HepG2 (cell line): ENCODE measurements at regions not wholly inside any gene's neighbourhood (a gene's known extent, or its start where the extent isn't known, plus 50 kb on each side); places are given as distances from the start of the nearest gene placed in this dataset.
"Not testable (repeated sequence)": the region's sequence is repeated elsewhere in the genome, so short reads cannot be mapped to it uniquely, and the experiment has no call there.

ENCODE experiments used
- ATAC-seq: fragments of 200-7000 bp; cut with Tn5 transposase; 3 replicates; pipeline ENCODE4 v1.9.1; 2020; ENCODE audit warnings: mild to moderate bottlenecking, moderate library complexity
- BruUV-seq: library from RNA; stranded (reverse); fragments of 400-500 nt; replicated peaks from 2 replicates; lab custom pipeline; 2021; lab: Mats Ljungman, UMichigan
- CTCF ChIA-PET: fragments of 300-600 bp; formaldehyde crosslinking; extraction: SDS; loops from one replicate; lab custom pipeline; 2021; ENCODE audit warnings: low total read pairs, inconsistent platforms, low intra/inter-chr PET ratio; lab: Yijun Ruan, JAX
- POLR2A ChIA-PET: fragments of 350-600 bp; sonication (Branson Sonifier 250); formaldehyde crosslinking; loops from one replicate; lab custom pipeline; 2020; ENCODE audit warnings: antibody characterized with exemption, inconsistent platforms; lab: Yijun Ruan, JAX
- DNase-seq: peaks from one replicate; pipeline ENCODE4 v3.0.0-alpha.2; 2015; ENCODE audit warnings: low spot score
- FAIRE-seq: peaks from 3 replicates; lab custom pipeline; 2011; peaks lifted over from hg19 to GRCh38; lab: Jason Lieb, UNC
- H2AFZ ChIP-seq: one replicate; pipeline ENCODE4 v1.6.1; 2011; ENCODE audit warnings: low read length, inconsistent platforms
- H3K27ac ChIP-seq: fragments of 300-600 bp; 3 replicates; pipeline ENCODE4 v1.8.0; 2011; ENCODE audit warnings: mixed run types, mild to moderate bottlenecking, mixed read lengths, low read length, inconsistent platforms; ENCODE audit not compliant: insufficient read depth; ENCODE audit errors: extremely low read length
- H3K27me3 ChIP-seq, 2 experiments: fragments of 200-600 bp in 1 of 2; 2 replicates in 1 of 2; 3 replicates in 1 of 2; pipeline versions ENCODE4 v1.6.0 to v1.8.0; 2011; ENCODE audit warnings: low read length in 2 of 2, mild to moderate bottlenecking in 2 of 2, moderate library complexity in 2 of 2, inconsistent platforms in 1 of 2; ENCODE audit not compliant: insufficient read depth in 2 of 2, control insufficient read depth in 1 of 2
- H3K36me3 ChIP-seq, 2 experiments: fragments of 200-600 bp in 1 of 2; replicated peaks in 1 of 2; 2 replicates in 1 of 2; 3 replicates in 1 of 2; pipeline versions ENCODE4 v1.5.1 to v1.8.0; 2011; ENCODE audit warnings: low read length in 2 of 2, inconsistent platforms in 1 of 2; ENCODE audit not compliant: insufficient read depth in 2 of 2, control insufficient read depth in 1 of 2
- H3K4me1 ChIP-seq: 2 replicates; pipeline ENCODE4 v1.5.1; 2012; ENCODE audit warnings: low read length, inconsistent platforms; ENCODE audit not compliant: insufficient read depth
- H3K4me2 ChIP-seq: 2 replicates; pipeline ENCODE4 v1.6.0; 2011; ENCODE audit warnings: low read depth, low read length, inconsistent platforms
- H3K4me3 ChIP-seq, 3 experiments: fragments of 200-600 bp in 1 of 3; sonication (generic), shearing (Covaris generic) in 1 of 3; replicated peaks in 1 of 3; 2 replicates each; pipeline ENCODE4 v1.5.1; 2011 to 2016; ENCODE audit warnings: low read length in 3 of 3, inconsistent platforms in 2 of 3, low read depth in 2 of 3, mild to moderate bottlenecking in 2 of 3, control low read depth in 1 of 3, mixed read lengths in 1 of 3; ENCODE audit not compliant: insufficient read depth in 1 of 3
- H3K79me2 ChIP-seq: one replicate; pipeline ENCODE4 v1.6.1; 2011; ENCODE audit warnings: low read length, inconsistent platforms; ENCODE audit not compliant: insufficient read depth
- H3K9ac ChIP-seq: 2 replicates; pipeline ENCODE4 v1.6.0; 2011; ENCODE audit warnings: mild to moderate bottlenecking, low read depth, low read length, inconsistent platforms; ENCODE audit not compliant: insufficient read depth
- H3K9me3 ChIP-seq: 2 replicates; pipeline ENCODE4 v1.5.1; 2012; ENCODE audit warnings: mild to moderate bottlenecking, low read length
- H4K20me1 ChIP-seq: 2 replicates; pipeline ENCODE4 v1.6.0; 2011; ENCODE audit warnings: inconsistent platforms, mild to moderate bottlenecking, low read length, moderate library complexity; ENCODE audit not compliant: insufficient read depth
- GATAD1 ChIP-seq: IDR thresholded peaks from 2 replicates; pipeline ENCODE4 v1.6.1; 2016; ENCODE audit warnings: missing genetic modification reagents, missing compliant biosample characterization
- HOXA7 ChIP-seq: sonication (generic); formaldehyde crosslinking; IDR thresholded peaks from 2 replicates; pipeline ENCODE4 v1.8.1; 2022; ENCODE audit warnings: mild to moderate bottlenecking, missing genetic modification reagents, moderate library complexity
- TBL1XR1 ChIP-seq: fragments of 150-350 bp; IDR thresholded peaks from 2 replicates; pipeline ENCODE4 v1.6.1; 2014; ENCODE audit warnings: borderline replicate concordance, low read length; ENCODE audit not compliant: partially characterized antibody
- ZFP37 ChIP-seq: sonication (generic); formaldehyde crosslinking; IDR thresholded peaks from 2 replicates; pipeline ENCODE4 v1.4.0; 2020; ENCODE audit warnings: missing genetic modification reagents, borderline replicate concordance
- ZNF337 ChIP-seq: sonication (generic); formaldehyde crosslinking; IDR thresholded peaks from 2 replicates; pipeline ENCODE4 v1.5.1; 2020; ENCODE audit warnings: missing genetic modification reagents, low read depth, mild to moderate bottlenecking, borderline replicate concordance
- WGBS: methylation state at CpG from one replicate; pipeline ENCODE4 v1.1.6; 2017; ENCODE audit warnings: low lambda C conversion rate; 5-methylcytosine and 5-hydroxymethylcytosine counted together
- in situ Hi-C: cut with HindIII; loops from 2 replicates; pipeline ENCODE4 v1.10.0; 2017; ENCODE audit warnings: low pct_unique_long_range_greater_than_20kb; ENCODE audit not compliant: extremely low pct_ligation_motif_present
- intact Hi-C: fragments of 100-400 bp; cut with micrococcal nuclease; formaldehyde crosslinking; loops from one replicate; pipeline ENCODE4 v1.10.0; 2022; ENCODE audit not compliant: unreplicated experiment
- TF ChIP-seq, protein P1 (sequence below): sonication (generic); formaldehyde crosslinking; IDR thresholded peaks from 2 replicates; pipeline ENCODE4 v1.5.0; 2020; ENCODE audit warnings: mild to moderate bottlenecking, missing genetic modification reagents
- TF ChIP-seq, protein P2 (sequence below): sonication (generic); formaldehyde crosslinking; IDR thresholded peaks from 2 replicates; pipeline ENCODE4 v1.8.0; 2022; ENCODE audit warnings: mild to moderate bottlenecking, missing genetic modification reagents
- TF ChIP-seq, protein P3 (sequence below): IDR thresholded peaks from 2 replicates; pipeline ENCODE4 v1.6.1; 2016
- TF ChIP-seq, protein P4 (sequence below): IDR thresholded peaks from 2 replicates; pipeline ENCODE4 v1.6.1; 2012; ENCODE audit warnings: inconsistent platforms

DNA sequence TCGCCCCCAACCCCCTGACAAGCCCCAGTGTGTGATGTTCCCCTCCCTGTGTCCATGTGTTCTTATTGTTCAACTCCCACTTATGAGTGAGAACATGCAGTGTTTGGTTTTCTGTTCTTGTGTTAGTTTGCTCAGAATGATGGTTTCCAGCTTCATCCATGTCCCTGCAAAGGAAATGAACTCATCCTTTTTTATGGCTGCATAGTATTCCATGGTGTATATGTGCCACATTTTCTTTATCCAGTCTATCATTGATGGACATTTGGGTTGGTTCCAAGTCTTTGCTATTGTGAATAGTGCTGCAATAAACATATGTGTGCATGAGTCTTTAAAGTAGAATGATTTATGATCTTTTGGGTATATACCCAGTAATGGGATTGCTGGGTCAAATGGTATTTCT, 107.5 kb downstream of the UTP18 start:
- in situ Hi-C loops, H3K4me2 ChIP-seq, H3K9ac ChIP-seq, CTCF ChIA-PET, H3K4me3 ChIP-seq, H3K27me3 ChIP-seq, intact Hi-C loops, H2AFZ ChIP-seq, POLR2A ChIA-PET, H4K20me1 ChIP-seq, H3K36me3 ChIP-seq, H3K9me3 ChIP-seq, FAIRE-seq, DNase-seq, H3K27ac ChIP-seq, H3K79me2 ChIP-seq, H3K4me1 ChIP-seq, BruUV-seq, ATAC-seq: not testable (repeated sequence)
- WGBS, result 0% methylated on average over 1 of the region's 1 CpG

DNA sequence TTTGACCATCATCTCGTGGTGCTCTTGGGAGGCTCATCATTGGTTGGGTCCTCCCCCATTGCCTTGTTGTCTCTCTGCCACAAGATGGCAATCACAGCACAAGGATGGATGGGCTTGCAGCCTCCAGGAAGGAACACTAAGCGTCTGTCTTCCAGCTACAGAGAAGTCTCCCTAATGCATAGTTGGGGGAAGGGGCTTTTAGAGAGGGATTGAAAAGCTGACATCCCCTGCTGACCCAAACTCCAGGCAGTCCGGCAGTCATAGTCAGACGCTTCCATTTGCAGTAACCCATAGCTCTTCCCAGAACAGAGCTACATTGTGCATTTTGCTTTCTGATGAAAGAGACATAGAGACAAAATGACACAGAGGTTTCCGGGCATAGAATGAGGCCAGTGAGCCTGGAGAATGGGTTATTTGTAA, 111.4 kb downstream of the UTP18 start:
- H3K27ac ChIP-seq, result no peak overlapping the region
- peak; percentile 69 for DNase-seq
- TF ChIP-seq ZNF337 (CRISPR knock-in tag), result no peak
- TF ChIP-seq, protein P1, sequence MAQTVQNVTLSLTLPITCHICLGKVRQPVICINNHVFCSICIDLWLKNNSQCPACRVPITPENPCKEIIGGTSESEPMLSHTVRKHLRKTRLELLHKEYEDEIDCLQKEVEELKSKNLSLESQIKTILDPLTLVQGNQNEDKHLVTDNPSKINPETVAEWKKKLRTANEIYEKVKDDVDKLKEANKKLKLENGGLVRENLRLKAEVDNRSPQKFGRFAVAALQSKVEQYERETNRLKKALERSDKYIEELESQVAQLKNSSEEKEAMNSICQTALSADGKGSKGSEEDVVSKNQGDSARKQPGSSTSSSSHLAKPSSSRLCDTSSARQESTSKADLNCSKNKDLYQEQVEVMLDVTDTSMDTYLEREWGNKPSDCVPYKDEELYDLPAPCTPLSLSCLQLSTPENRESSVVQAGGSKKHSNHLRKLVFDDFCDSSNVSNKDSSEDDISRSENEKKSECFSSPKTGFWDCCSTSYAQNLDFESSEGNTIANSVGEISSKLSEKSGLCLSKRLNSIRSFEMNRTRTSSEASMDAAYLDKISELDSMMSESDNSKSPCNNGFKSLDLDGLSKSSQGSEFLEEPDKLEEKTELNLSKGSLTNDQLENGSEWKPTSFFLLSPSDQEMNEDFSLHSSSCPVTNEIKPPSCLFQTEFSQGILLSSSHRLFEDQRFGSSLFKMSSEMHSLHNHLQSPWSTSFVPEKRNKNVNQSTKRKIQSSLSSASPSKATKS (CRISPR knock-in tag), result no peak
- TF ChIP-seq, protein P2, sequence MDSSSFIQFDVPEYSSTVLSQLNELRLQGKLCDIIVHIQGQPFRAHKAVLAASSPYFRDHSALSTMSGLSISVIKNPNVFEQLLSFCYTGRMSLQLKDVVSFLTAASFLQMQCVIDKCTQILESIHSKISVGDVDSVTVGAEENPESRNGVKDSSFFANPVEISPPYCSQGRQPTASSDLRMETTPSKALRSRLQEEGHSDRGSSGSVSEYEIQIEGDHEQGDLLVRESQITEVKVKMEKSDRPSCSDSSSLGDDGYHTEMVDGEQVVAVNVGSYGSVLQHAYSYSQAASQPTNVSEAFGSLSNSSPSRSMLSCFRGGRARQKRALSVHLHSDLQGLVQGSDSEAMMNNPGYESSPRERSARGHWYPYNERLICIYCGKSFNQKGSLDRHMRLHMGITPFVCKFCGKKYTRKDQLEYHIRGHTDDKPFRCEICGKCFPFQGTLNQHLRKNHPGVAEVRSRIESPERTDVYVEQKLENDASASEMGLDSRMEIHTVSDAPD (CRISPR knock-in tag), result no peak
- TF ChIP-seq HOXA7 (CRISPR knock-in tag), result no peak
- TF ChIP-seq TBL1XR1, result no peak
- TF ChIP-seq, protein P3, sequence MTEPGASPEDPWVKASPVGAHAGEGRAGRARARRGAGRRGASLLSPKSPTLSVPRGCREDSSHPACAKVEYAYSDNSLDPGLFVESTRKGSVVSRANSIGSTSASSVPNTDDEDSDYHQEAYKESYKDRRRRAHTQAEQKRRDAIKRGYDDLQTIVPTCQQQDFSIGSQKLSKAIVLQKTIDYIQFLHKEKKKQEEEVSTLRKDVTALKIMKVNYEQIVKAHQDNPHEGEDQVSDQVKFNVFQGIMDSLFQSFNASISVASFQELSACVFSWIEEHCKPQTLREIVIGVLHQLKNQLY (CRISPR knock-in tag), result no peak
- TF ChIP-seq GATAD1 (CRISPR knock-in tag), result no peak
- TF ChIP-seq, protein P4, sequence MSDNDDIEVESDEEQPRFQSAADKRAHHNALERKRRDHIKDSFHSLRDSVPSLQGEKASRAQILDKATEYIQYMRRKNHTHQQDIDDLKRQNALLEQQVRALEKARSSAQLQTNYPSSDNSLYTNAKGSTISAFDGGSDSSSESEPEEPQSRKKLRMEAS, result no peak
- no peak for TF ChIP-seq ZFP37 (CRISPR knock-in tag)

More for the DNA sequence above, 111.4 kb downstream of the UTP18 start:
- in situ Hi-C loops (no loop called here), intact Hi-C loops (loop anchor here (1.0 kb wide), 3 partner anchors 73 to 393 kb away; no protein-coding TSS in a partner anchor)
- Histone ChIP-seq H3K4me1 (peaks cover 8% of the 10 kb centered on the region; the same call in 1 of the 2 replicates), H3K9ac (no peak overlapping the region), H3K9me3 (no peaks in the 10 kb centered on the region), H2AFZ (no peak overlapping the region), H3K36me3 (no peaks in the 10 kb centered on the region), H3K79me2 (no peaks in the 10 kb centered on the region), H4K20me1 (no peaks in the 10 kb centered on the region), H3K4me3 (no peak overlapping the region), H3K4me2 (no peak overlapping the region), H3K27me3 (peaks cover 0 to 8% of the 10 kb centered on the region in 2 experiments; a peak in 1 of 5 replicates)
- FAIRE-seq, result peak; percentile 90
- POLR2A ChIA-PET, result no interaction called here
- peak; percentile 97 for ATAC-seq
- WGBS, result 2% methylated on average over 5 of the region's 5 CpGs
- BruUV-seq, result no TSS peak
- CTCF ChIA-PET, result interaction anchor here (1.2 to 2.4 kb wide), 2 partner anchors 164 to 735 kb away, joined by 5 to 18 read pairs; no protein-coding TSS in a partner anchor
